Rectal smooth muscle tissue (tissue), 1 donor: ENCODE measurements at regions not wholly inside any gene's neighbourhood (a gene's known extent, or its start where the extent isn't known, plus 50 kb on each side); places are given as distances from the start of the nearest gene placed in this dataset.
"Not testable (repeated sequence)": the region's sequence is repeated elsewhere in the genome, so short reads cannot be mapped to it uniquely, and the experiment has no call there.

Experiments used
- H3K27ac ChIP-seq: one replicate; pipeline ENCODE4 v1.7.0; 2013; ENCODE audit warnings: low read depth, low read length, inconsistent platforms
- H3K27me3 ChIP-seq: one replicate; pipeline ENCODE4 v1.7.0; 2013; ENCODE audit warnings: low read length; ENCODE audit not compliant: control insufficient read depth, insufficient read depth
- H3K36me3 ChIP-seq: one replicate; pipeline ENCODE4 v1.7.0; 2013; ENCODE audit warnings: low read length; ENCODE audit not compliant: control insufficient read depth, insufficient read depth
- H3K4me1 ChIP-seq: one replicate; pipeline ENCODE4 v1.7.0; 2013; ENCODE audit warnings: low read length; ENCODE audit not compliant: control insufficient read depth, insufficient read depth
- H3K4me3 ChIP-seq: one replicate; pipeline ENCODE4 v1.7.0; 2013; ENCODE audit warnings: low read length
- H3K9ac ChIP-seq: one replicate; pipeline ENCODE4 v1.7.0; 2013; ENCODE audit warnings: low read length

DNA sequence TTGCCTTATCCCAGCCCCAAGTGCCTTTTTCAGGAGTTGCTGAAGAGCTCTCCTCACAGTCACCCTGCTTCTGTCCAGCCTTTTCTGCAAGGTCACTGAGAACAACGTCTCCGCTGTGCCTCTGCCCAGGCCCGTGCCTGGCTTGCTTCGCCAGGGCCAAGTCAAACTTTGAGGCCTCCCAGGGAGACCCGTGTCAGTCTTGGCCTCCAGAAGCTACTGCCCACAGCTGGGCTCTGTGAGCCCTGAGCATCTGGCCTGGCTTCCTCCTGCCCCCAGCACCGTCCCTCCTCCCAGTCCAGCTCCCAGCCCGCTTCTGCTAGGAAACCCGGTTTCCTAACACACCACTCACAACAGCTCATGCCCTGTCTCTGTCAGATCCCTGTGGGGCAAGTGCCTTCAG is 165.9 kb downstream of the TEX29 start:
- Histone ChIP-seq H3K4me3 (no peak overlapping the region), H3K4me1 (no peaks in the 10 kb centered on the region), H3K9ac (no peak overlapping the region), H3K27me3 (no peaks in the 10 kb centered on the region), H3K36me3 (no peaks in the 10 kb centered on the region), H3K27ac (no peak overlapping the region)

DNA sequence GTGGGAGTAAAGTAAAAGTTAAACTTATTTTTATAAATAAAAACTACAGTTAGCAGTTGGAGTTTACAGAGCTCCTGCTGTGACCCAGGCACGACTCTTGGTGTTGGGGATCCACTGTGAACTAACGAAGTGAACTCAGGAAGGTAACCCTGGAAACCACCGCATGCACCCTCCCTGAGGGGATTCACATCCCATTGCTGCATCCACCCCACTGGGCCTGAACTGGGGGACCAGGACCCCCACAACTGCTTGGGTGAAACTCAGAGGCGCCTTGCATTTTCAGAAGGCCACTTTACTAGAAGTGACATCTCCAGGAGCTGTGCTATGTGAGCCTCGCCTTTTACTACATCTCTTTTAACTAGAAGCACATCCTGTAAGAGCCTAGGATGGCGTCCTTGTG is 166.4 kb downstream of the TEX29 start:
- Histone ChIP-seq H3K4me3 (no peak overlapping the region), H3K36me3 (no peaks in the 10 kb centered on the region), H3K27me3 (no peaks in the 10 kb centered on the region), H3K27ac (no peak overlapping the region), H3K4me1 (no peaks in the 10 kb centered on the region), H3K9ac (no peak overlapping the region)

GRCh38 chr13:111488486-111489132 is 168.2 kb downstream of the TEX29 start:
- Histone ChIP-seq H3K27ac (no peak overlapping the region), H3K4me3 (no peak overlapping the region)

DNA sequence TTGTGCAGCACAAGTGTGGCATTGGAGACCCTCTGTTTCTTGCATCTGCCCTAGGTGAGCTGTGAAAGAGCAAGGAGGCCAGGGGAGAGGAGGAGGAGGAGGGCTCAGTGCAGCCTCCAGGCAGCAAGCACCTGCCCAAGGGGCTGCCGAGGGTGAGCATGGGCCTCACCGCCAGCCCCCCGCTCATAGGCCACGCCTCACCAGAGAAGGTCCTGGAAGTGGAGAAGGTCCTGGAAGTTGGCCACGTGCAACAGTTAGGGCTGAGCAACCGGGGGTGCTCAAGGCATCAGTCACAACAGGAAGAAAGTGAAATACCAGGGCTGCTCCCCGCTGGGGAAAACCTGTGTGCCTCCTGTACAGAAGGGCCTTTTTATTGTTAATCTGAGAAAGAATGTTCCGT is 168.9 kb downstream of the TEX29 start:
- no peaks in the 10 kb centered on the region for H3K27me3 ChIP-seq
- H3K27ac ChIP-seq = no peak overlapping the region
- no peaks in the 10 kb centered on the region for H3K36me3 ChIP-seq
- H3K4me3 ChIP-seq = no peak overlapping the region
- no peak overlapping the region for H3K9ac ChIP-seq
- H3K4me1 ChIP-seq = no peaks in the 10 kb centered on the region

More at GRCh38 chr13:111488486-111489132, 168.2 kb downstream of the TEX29 start:
- Histone ChIP-seq H3K27me3 (no peaks in the 10 kb centered on the region), H3K4me1 (no peaks in the 10 kb centered on the region), H3K9ac (no peak overlapping the region), H3K36me3 (no peaks in the 10 kb centered on the region)

GRCh38 chr13:111490611-111491010 is 170.2 kb downstream of the TEX29 start:
- no peak overlapping the region for H3K27ac ChIP-seq

DNA sequence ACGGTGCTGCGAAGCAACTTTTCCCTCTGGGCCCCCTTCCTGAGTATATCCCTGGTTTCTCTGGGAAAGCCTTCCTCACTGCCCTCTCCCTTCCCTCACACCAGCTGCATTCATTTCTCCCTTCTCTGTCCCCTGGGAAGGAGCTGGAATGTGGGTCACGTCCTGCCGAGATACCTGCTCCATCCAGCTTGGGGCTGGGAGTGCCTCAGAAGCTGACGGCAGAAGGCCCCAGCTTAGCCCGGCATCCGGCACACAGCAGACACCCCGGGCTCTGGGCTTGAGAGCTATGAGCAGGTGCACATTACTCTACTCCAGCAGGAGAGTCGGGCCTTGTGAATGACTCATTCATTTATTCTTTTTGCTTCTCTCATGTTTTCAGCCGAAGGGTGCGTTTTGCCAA is 170.6 kb downstream of the TEX29 start:
- Histone ChIP-seq H3K4me1 (no peaks in the 10 kb centered on the region), H3K27me3 (no peaks in the 10 kb centered on the region), H3K9ac (no peak overlapping the region), H3K36me3 (no peaks in the 10 kb centered on the region), H3K27ac (no peak overlapping the region), H3K4me3 (no peak overlapping the region)

More at GRCh38 chr13:111490611-111491010, 170.2 kb downstream of the TEX29 start:
- no peaks in the 10 kb centered on the region for H3K27me3 ChIP-seq
- H3K36me3 ChIP-seq = no peaks in the 10 kb centered on the region
- no peak overlapping the region for H3K4me3 ChIP-seq
- H3K4me1 ChIP-seq = no peaks in the 10 kb centered on the region
- no peak overlapping the region for H3K9ac ChIP-seq

GRCh38 chr13:111491659-111492058 is 171.2 kb downstream of the TEX29 start:
- Histone ChIP-seq H3K27ac (no peak overlapping the region), H3K4me1 (no peaks in the 10 kb centered on the region), H3K36me3 (no peaks in the 10 kb centered on the region), H3K27me3 (no peaks in the 10 kb centered on the region), H3K4me3 (no peak overlapping the region), H3K9ac (no peak overlapping the region)

DNA sequence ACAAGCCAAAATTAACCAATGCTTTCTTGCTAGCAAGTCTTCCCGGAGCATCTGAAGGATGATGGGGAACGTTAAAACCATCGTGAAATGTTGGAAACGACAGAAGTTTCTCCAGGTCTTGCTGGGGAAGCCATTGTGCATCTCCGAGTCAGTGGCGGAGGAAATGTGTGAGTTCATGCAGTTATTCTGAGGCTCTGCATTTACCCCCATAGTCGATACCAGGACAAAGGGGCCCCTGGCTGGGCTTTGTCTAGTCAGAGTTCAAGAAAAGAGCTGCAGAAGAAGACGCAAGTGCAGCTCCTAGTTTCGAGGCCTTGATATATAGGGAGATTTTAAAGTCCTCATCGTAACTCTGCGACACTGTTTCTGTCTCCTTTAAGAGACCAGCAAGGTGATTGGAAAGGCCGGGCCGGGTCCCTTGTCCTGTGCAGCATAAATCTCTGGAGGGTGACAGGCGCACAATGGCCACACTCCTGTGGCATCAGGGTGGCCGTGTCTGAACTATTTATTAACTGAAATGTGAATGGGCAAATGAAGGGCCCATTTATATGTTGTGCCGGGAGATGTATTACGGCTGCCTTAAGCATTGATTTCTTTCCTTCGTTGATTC is 172.0 kb downstream of the TEX29 start:
- Histone ChIP-seq H3K9ac (no peak overlapping the region), H3K4me1 (no peaks in the 10 kb centered on the region), H3K27me3 (no peaks in the 10 kb centered on the region), H3K27ac (no peak overlapping the region), H3K36me3 (no peaks in the 10 kb centered on the region), H3K4me3 (no peak overlapping the region)

GRCh38 chr13:111492958-111493357 is 172.5 kb downstream of the TEX29 start:
- no peak overlapping the region for H3K4me3 ChIP-seq

GRCh38 chr13:111493468-111493867 is 173.0 kb downstream of the TEX29 start:
- H3K36me3 ChIP-seq = no peaks in the 10 kb centered on the region
- no peak overlapping the region for H3K27ac ChIP-seq
- H3K4me3 ChIP-seq = no peak overlapping the region
- no peaks in the 10 kb centered on the region for H3K27me3 ChIP-seq
- H3K4me1 ChIP-seq = no peaks in the 10 kb centered on the region
- no peak overlapping the region for H3K9ac ChIP-seq

More at GRCh38 chr13:111492958-111493357, 172.5 kb downstream of the TEX29 start:
- Histone ChIP-seq H3K4me1 (no peaks in the 10 kb centered on the region), H3K9ac (no peak overlapping the region), H3K27ac (no peak overlapping the region), H3K36me3 (no peaks in the 10 kb centered on the region), H3K27me3 (no peaks in the 10 kb centered on the region)

GRCh38 chr13:111494641-111495040 is 174.2 kb downstream of the TEX29 start:
- H3K27ac ChIP-seq = no peak overlapping the region
- H3K4me1 ChIP-seq = no peaks in the 10 kb centered on the region
- H3K9ac ChIP-seq = no peak overlapping the region
- H3K27me3 ChIP-seq = no peaks in the 10 kb centered on the region
- no peak overlapping the region for H3K4me3 ChIP-seq
- H3K36me3 ChIP-seq = no peaks in the 10 kb centered on the region

DNA sequence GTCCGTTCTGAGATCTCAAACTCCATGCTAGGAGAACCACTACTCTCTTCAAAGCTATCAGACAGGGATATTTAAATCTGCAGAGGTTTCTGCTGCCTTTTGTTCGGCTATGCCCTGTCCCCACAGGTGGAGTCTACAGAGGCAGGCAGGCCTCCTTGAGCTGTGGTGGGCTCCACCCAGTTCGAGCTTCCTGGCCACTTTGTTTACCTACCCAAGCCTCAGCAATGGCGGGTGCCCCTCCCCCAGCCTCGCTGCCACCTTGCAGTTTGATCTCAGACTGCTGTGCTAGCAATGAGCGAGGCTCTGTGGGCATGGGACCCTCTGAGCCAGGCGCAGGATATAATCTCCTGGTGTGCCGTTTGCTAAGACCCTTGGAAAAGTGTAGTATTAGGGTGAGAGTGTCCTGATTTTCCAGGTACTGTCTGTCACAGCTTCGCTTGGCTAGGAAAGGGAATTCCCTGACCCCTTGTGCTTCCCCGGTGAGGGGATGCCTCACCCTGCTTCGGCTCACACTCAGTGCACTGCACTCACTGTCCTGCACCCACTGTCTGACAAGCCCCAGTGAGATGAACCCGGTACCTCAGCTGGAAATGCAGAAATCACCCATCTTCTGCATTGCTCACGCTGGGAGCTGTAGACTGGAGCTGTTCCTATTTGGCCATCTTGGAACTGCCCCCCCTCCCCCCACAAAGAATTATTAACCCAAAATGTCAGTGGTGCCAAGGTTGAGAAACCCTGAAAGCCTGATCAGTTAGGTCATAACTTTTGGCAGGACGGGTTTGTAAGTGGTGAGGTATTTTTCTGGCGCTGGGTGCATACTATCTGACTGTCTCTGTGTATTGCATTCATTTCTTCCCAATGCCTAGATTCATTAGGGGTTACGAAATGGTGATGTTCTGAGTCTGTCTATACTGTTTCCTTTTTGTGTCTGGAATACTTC is 181.4 kb downstream of the TEX29 start:
- not testable (repeated sequence) for H3K9ac ChIP-seq, H3K36me3 ChIP-seq, H3K27ac ChIP-seq, H3K27me3 ChIP-seq, H3K4me1 ChIP-seq, H3K4me3 ChIP-seq
